Stimulated activated CD4-positive, alpha-beta T cell treated with anti-CD3 and anti-CD28 coated beads, Interleukin-12 subunit alpha, Interleukin-12 subunit beta, amount 100 ng/mL, for 24 hours (primary cell): ENCODE measurements at regions not wholly inside any gene's neighbourhood (a gene's known extent, or its start where the extent isn't known, plus 50 kb on each side); places are given as distances from the start of the nearest gene placed in this dataset.
"Not testable (repeated sequence)": the region's sequence is repeated elsewhere in the genome, so short reads cannot be mapped to it uniquely, and the experiment has no call there.

ENCODE experiments used
- DNase-seq, 2 experiments: peaks; one replicate each; pipeline ENCODE4 v3.0.0-alpha.2; 2020; ENCODE audit warnings: low read depth in 2 of 2

- DNase-seq: no peak
Observed at GRCh38 chr21:28590676-28591075, 402.0 kb downstream of the LTN1 start.

- DNase-seq: no peak
Observed at GRCh38 chr21:28590026-28590425, 402.7 kb downstream of the LTN1 start.

- no peak for DNase-seq
Observed at GRCh38 chr21:28588997-28589396, 403.7 kb downstream of the LTN1 start.

GRCh38 chr21:28587748-28588147 is 404.9 kb downstream of the LTN1 start:
- DNase-seq: no peak

GRCh38 chr21:28581976-28582375 is 410.7 kb downstream of the LTN1 start:
- DNase-seq: no peak

GRCh38 chr21:28581311-28581731 is 411.4 kb downstream of the LTN1 start:
- DNase-seq: not testable (repeated sequence)

GRCh38 chr21:28580585-28580984 is 412.1 kb downstream of the LTN1 start:
- no peak for DNase-seq

- no peak for DNase-seq
Observed at GRCh38 chr21:28579986-28580550, 412.6 kb downstream of the LTN1 start.

- DNase-seq: no peak
Observed at GRCh38 chr21:28568692-28569091, 424.0 kb downstream of the LTN1 start.

GRCh38 chr21:28563933-28564332 is 428.7 kb downstream of the LTN1 start:
- DNase-seq: not testable (repeated sequence)

- DNase-seq: no peak
Observed at GRCh38 chr21:28561772-28562171, 430.9 kb downstream of the LTN1 start.

GRCh38 chr21:28554660-28555475 is 437.8 kb downstream of the LTN1 start:
- no peak for DNase-seq

- DNase-seq: no peak
Observed at GRCh38 chr21:28550057-28550825, 442.4 kb downstream of the LTN1 start.

- no peak for DNase-seq
Observed at GRCh38 chr21:28548291-28548690, 444.4 kb downstream of the LTN1 start.

GRCh38 chr21:28547766-28548165 is 444.9 kb downstream of the LTN1 start:
- DNase-seq: no peak

- no peak for DNase-seq
Observed at GRCh38 chr21:28543975-28544374, 448.7 kb downstream of the LTN1 start.

- no peak for DNase-seq
Observed at GRCh38 chr21:28541371-28542112, 451.1 kb downstream of the LTN1 start.

- DNase-seq: no peak
Observed at GRCh38 chr21:28540514-28540913, 452.2 kb downstream of the LTN1 start.

- DNase-seq: no peak
Observed at GRCh38 chr21:28539623-28539988, 453.1 kb downstream of the LTN1 start.

GRCh38 chr21:28538987-28539622 is 453.6 kb downstream of the LTN1 start:
- DNase-seq: no peak

- no peak for DNase-seq
Observed at GRCh38 chr21:28537371-28538079, 455.2 kb downstream of the LTN1 start.
